Osteoblast (primary cell): ENCODE measurements at regions not wholly inside any gene's neighbourhood (a gene's known extent, or its start where the extent isn't known, plus 50 kb on each side); places are given as distances from the start of the nearest gene placed in this dataset.

Source experiments
- DNase-seq: peaks from one replicate; pipeline ENCODE4 v3.0.0; 2011; ENCODE audit warnings: low spot score, mixed read lengths; ENCODE audit not compliant: insufficient read length; ENCODE audit errors: missing footprints
- H2AFZ ChIP-seq: 2 replicates; pipeline ENCODE4 v1.6.0; 2011; ENCODE audit warnings: mild to moderate bottlenecking, low read length
- H3K27ac ChIP-seq: 2 replicates; pipeline ENCODE4 v1.5.1; 2011; ENCODE audit warnings: mild to moderate bottlenecking, low read depth, low read length, moderate library complexity
- H3K27me3 ChIP-seq: 2 replicates; pipeline ENCODE4 v1.6.0; 2012; ENCODE audit warnings: mild to moderate bottlenecking, control low read depth, inconsistent platforms, low read length, moderate library complexity; ENCODE audit not compliant: insufficient read depth
- H3K36me3 ChIP-seq: 2 replicates; pipeline ENCODE4 v1.5.1; 2011; ENCODE audit warnings: mild to moderate bottlenecking, low read length, control low read depth, moderate library complexity; ENCODE audit not compliant: insufficient read depth
- H3K4me1 ChIP-seq: 2 replicates; pipeline ENCODE4 v1.5.1; 2011; ENCODE audit warnings: mild to moderate bottlenecking, low read length, control low read depth, moderate library complexity; ENCODE audit not compliant: insufficient read depth
- H3K4me2 ChIP-seq: 2 replicates; pipeline ENCODE4 v1.6.0; 2011; ENCODE audit warnings: mild to moderate bottlenecking, low read length; ENCODE audit not compliant: insufficient read depth
- H3K4me3 ChIP-seq: fragments of 200-600 bp; sonication (generic); 3 replicates; pipeline ENCODE4 v1.5.1; 2012; ENCODE audit warnings: mild to moderate bottlenecking, low read length, inconsistent platforms; ENCODE audit not compliant: insufficient read depth
- H3K79me2 ChIP-seq: 2 replicates; pipeline ENCODE4 v1.6.0; 2012; ENCODE audit warnings: mild to moderate bottlenecking, low read length, control low read depth, inconsistent platforms; ENCODE audit not compliant: insufficient read depth
- H3K9me3 ChIP-seq: 2 replicates; pipeline ENCODE4 v1.5.1; 2011; ENCODE audit warnings: low read depth, low read length, control low read depth
- H4K20me1 ChIP-seq: 2 replicates; pipeline ENCODE4 v1.6.0; 2012; ENCODE audit warnings: mild to moderate bottlenecking, low read length, control low read depth; ENCODE audit not compliant: insufficient read depth
- TF ChIP-seq, protein P1 (sequence below): IDR thresholded peaks from 2 replicates; pipeline ENCODE4 v1.5.1; 2011; ENCODE audit warnings: mild to moderate bottlenecking, low read depth, low read length, moderate library complexity; ENCODE audit errors: extremely low read depth

DNA sequence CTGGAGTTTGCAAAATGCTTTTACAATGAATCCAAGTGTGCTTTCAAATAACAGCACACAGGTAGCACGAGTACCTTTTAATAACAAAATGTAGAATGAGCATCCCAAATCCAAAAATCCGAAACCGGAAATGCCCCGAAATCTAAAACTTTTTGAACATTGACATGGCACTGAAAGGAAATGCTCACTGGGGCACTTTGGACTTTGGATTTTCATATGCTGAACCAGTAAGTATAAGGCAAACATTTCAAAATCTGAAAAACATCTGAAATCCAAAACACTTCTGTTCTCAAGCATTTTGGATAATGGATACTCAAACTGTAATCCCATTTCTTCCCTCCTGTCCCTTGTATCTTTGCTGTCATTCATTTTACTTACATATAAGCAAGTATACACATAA, 50.1 kb downstream of the GCNT4 start:
- peaks cover 3% of the 10 kb centered on the region for H3K9me3 ChIP-seq
- no peaks in the 10 kb centered on the region for H3K79me2 ChIP-seq
- no peak overlapping the region for H3K4me2 ChIP-seq
- H3K27ac ChIP-seq = no peak overlapping the region
- H2AFZ ChIP-seq = no peak overlapping the region
- no peaks in the 10 kb centered on the region for H3K4me1 ChIP-seq
- no peaks in the 10 kb centered on the region for H4K20me1 ChIP-seq
- no peaks in the 10 kb centered on the region for H3K27me3 ChIP-seq
- H3K4me3 ChIP-seq = no peak overlapping the region
- no peaks in the 10 kb centered on the region for H3K36me3 ChIP-seq
- no peak for DNase-seq
- TF ChIP-seq, protein P1, sequence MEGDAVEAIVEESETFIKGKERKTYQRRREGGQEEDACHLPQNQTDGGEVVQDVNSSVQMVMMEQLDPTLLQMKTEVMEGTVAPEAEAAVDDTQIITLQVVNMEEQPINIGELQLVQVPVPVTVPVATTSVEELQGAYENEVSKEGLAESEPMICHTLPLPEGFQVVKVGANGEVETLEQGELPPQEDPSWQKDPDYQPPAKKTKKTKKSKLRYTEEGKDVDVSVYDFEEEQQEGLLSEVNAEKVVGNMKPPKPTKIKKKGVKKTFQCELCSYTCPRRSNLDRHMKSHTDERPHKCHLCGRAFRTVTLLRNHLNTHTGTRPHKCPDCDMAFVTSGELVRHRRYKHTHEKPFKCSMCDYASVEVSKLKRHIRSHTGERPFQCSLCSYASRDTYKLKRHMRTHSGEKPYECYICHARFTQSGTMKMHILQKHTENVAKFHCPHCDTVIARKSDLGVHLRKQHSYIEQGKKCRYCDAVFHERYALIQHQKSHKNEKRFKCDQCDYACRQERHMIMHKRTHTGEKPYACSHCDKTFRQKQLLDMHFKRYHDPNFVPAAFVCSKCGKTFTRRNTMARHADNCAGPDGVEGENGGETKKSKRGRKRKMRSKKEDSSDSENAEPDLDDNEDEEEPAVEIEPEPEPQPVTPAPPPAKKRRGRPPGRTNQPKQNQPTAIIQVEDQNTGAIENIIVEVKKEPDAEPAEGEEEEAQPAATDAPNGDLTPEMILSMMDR = no peak

DNA sequence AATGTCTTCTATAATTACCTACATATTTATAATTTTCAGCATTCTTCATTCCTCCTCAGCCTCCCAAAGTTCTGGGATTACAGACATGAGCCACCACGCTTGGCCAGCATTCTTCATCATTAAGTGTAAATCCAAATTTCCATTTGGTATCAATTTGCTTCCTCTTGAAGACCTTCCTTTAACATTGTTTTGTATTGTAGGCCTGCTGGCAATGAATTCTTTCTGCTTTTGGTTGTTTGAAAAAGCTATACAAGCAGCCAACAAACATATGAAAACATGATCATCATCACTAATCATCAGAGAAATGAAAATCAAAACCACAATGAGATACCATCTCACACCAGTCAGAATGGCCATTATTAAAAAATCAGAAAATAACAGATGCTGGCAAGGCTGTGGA, 56.4 kb downstream of the GCNT4 start:
- Histone ChIP-seq H3K27me3 (peaks cover 3% of the 10 kb centered on the region), H3K79me2 (no peaks in the 10 kb centered on the region), H4K20me1 (no peaks in the 10 kb centered on the region), H3K9me3 (no peaks in the 10 kb centered on the region), H3K4me3 (no peak overlapping the region), H3K27ac (no peak overlapping the region), H3K4me2 (no peak overlapping the region), H3K4me1 (no peaks in the 10 kb centered on the region), H3K36me3 (no peaks in the 10 kb centered on the region), H2AFZ (no peak overlapping the region)
- DNase-seq = no peak
- TF ChIP-seq, protein P1 = no peak

DNA sequence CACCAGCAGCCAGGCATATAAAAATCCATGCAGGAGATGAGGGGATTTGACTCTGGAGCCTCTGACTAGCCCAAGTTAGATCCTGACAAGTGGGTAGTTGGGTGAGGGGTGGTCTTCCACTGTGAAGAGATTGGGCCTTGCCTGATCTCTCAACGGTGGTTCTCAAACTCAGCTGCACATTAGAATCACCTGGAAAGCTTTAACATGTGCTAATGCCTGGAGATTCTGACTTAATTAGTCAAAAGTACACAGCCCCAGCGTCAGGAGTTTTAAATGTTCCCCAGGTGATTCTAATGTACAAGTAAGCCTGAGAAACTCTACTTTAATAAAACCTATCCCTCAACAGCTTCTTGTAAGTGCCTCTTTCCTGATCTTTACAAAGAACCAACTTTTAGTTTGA, 57.5 kb downstream of the GCNT4 start:
- Histone ChIP-seq H3K36me3 (no peaks in the 10 kb centered on the region), H3K27ac (no peak overlapping the region), H3K79me2 (no peaks in the 10 kb centered on the region), H2AFZ (no peak overlapping the region), H4K20me1 (no peaks in the 10 kb centered on the region), H3K9me3 (no peaks in the 10 kb centered on the region), H3K4me1 (no peaks in the 10 kb centered on the region), H3K4me2 (no peak overlapping the region), H3K4me3 (no peak overlapping the region), H3K27me3 (peaks cover 3% of the 10 kb centered on the region)
- TF ChIP-seq, protein P1 = no peak
- DNase-seq = no peak

DNA sequence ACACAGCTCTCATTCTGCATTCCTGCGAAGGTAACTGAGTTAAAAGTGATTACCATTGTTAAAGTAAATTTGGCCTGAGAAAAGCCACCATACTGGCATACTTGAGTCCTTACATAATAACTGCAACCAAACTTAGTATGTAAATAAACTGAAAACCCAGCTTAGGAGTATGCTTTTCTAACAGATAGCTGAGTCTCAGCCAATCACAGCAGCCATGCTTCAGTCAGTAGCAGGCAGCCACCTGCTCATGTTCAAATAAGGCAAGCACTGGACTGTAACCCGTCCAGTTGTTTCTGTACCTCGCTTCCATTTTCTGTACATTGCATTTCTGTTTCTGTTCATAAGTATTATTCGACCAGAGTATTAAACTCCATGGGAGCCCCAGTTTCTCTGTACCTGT, 58.6 kb downstream of the GCNT4 start:
- Histone ChIP-seq H3K27me3 (peaks cover 3% of the 10 kb centered on the region), H3K4me1 (no peaks in the 10 kb centered on the region), H4K20me1 (no peaks in the 10 kb centered on the region), H3K79me2 (no peaks in the 10 kb centered on the region), H3K27ac (no peak overlapping the region), H3K9me3 (no peaks in the 10 kb centered on the region), H2AFZ (no peak overlapping the region), H3K4me2 (no peak overlapping the region), H3K36me3 (no peaks in the 10 kb centered on the region), H3K4me3 (no peak overlapping the region)
- no peak for DNase-seq
- TF ChIP-seq, protein P1 = no peak
